Activated CD8-positive, alpha-beta memory T cell treated with anti-CD3 and anti-CD28 coated beads, Interleukin-2, amount 50 U/mL, for 1 hour (primary cell): ENCODE measurements at regions not wholly inside any gene's neighbourhood (a gene's known extent, or its start where the extent isn't known, plus 50 kb on each side); places are given as distances from the start of the nearest gene placed in this dataset.
"Not testable (repeated sequence)": the region's sequence is repeated elsewhere in the genome, so short reads cannot be mapped to it uniquely, and the experiment has no call there.

ENCODE experiments used
- DNase-seq: peaks from one replicate; pipeline ENCODE4 v3.0.0-alpha.2; 2020; ENCODE audit errors: extremely low read depth

DNA sequence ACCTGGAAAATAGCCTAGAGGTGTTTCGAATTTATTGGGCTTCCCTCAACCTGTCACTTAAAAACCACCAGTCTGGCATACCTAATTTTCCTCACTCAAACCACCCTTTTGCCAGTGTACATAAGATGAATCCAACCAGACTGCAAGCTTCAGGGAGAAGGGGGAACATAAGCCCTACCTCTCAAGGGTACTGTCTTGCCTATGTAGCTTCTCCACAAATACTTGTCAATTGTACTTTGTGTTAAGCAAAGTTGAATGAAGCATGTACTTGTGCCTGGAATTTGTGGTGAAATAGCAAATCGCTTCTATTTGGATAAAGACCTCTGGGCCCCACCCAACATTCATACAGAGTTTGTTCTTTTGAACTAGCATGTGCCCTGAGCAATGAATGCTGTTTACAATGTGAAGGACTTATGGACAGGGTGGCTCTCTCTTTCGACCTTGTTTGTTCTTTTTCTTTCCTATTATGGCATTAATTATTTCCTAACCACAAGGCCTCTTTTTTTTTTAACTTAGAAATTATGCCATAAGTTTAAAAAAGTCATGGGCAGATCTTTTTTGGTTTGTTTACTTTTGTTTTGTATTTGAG lies 580.2 kb downstream of the EBF1 start:
- no peak for DNase-seq

DNA sequence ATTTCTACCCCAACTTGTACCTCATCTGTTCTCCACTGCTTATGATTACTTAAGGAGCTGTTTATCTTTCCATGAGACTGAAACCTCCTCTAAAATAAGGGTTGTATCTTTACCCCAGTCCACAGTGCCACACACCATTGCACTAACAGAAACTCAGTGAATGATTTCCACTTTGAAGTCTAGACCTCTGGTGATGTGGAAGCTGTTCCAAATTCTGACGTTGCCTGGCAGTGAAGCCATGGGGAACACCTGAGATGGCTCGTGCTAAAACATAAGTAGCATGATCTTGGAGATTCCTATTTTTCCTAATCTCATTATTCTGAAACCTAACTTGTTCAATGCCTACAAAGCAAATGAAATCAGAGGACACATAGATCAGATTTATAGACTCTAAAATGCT lies 583.2 kb downstream of the EBF1 start:
- DNase-seq = no peak

DNA sequence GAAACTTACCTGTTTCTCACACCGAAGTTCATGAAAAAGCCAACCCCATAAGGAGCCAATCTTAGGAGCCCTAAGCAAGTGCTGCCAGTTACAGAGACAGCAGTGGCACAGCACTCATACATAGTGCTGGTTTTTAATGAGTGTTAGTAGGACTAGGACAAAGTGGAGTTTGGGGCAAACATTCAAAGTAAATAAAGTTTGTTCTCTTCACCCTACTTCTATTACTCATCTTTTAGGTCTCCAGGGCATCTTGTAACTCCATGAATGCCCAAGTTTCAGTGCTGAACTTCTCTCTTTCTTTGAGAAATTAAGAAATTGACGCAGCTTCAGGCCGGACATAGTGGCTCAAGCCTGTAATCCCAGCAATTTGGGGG lies 584.7 kb downstream of the EBF1 start:
- DNase-seq = no peak

DNA sequence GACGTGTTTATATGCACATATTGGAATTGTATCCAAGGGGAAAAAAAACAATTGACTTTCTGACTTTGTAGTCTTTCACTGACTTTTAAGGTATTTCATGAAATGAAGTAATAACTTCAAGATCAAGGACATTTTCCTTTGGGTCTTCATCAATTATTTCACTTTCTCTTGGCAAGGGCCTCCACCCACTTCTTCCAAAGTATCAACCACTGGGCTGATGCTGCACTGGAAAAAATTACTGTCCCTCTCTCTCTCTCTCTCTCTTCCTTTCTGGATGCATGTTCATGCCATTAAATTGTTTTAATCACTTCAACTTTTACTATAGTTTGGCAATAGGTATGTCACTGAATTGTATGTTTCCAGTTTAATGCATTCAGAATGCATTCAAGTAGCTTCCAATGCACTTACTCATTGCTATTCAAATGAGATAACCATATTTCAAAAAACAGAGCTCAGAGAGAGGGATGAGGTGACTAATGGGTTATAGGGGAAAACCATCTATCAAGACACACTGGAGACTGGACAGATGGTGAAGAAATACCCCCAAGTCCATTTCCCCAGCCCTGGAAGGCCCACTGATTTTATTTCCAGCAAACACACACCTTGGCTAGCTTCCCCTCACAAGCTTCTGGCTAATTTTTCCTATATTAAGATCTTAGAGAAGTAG lies 585.3 kb downstream of the EBF1 start:
- no peak for DNase-seq

DNA sequence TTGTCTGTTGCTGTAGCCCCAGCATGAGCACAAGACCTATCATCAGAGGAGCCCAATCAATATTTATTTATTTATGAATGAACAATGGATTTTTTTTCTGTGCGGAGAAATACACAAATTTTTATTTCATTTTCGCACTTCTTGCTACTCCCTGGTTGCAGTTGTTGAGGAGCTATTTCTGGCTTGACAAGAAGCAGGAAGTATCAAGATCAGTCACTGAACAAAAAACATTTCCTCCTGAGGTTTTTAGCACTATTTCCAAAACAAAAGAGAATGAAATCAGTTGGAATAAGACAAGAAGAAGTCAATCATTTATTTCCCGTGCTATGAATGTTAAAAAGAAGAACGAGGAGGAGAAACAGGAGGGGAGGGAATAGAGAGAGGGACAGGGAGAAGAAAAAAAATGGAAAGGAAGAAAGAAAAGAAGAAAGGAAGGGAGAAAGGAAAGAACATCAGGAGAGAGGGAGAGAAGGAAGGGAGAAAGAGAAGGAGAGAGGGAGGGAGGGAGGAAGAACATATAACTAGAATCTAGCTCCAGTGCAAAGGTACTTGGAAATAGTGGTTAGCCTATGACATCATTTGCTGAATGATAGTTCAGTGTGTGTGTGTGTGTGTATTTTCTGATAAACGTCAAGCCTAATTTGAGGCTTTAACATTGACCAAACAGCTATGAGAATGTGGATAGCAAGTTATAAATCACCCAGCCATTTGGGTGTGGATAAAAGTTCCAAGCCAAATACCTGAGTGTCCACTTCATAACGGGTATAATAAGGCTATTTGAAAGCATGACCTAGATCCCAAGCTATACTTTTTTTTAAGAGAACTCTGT lies 586.0 kb downstream of the EBF1 start:
- DNase-seq = no peak

DNA sequence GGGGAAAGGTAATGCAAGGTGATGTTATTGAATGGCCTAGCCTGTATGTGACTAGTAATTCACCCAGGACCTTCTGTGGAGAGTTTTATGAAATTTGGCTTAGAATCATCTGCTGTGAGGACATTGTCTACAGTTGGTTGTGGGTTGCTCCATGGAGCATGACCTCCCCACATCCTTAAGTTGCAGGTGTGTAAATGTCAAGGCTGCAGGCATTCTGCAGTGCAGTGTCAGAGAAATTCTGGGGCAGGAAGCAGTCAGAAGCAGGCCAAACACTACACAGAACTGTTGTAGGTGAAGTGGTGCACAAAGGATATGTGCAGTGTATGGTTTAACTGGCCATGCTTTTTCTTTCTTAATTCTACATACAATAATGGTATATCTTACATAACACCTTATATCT lies 588.3 kb downstream of the EBF1 start:
- no peak for DNase-seq

DNA sequence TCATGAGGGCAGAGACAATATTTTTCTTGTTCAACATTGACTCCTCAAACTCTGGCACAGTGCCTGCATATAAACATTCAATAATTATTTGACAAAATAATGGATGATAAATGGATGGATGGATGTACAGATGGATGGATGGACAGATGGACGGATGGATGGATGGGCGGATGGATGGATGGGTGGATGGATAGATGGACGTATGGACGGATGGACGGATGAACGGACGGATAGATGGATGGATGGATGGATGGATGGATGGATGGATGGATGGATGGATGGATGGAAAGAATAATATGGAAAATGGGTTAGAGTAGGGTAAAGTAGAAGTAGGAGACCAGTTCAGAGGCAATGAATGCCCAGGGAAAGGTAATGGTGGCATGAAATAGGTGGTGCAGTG lies 589.2 kb downstream of the EBF1 start:
- DNase-seq = no peak

DNA sequence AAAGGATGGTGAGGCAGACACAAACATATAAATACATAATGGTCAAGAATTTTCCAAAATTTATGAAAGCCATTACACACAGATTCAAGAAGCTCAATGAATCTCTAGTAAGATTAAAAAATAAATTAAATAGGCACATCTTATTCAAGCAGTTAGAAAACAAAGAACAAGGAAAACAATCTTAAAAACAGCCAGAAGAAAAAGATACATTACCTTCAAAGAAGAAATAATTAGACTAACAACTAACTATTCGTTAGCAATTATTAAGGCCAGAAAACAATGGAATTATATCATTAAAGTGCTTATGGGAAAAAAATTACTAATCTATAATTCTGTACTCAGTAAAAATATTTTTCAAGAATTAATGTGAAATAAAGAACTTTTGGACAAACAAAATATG lies 593.1 kb downstream of the EBF1 start:
- no peak for DNase-seq

DNA sequence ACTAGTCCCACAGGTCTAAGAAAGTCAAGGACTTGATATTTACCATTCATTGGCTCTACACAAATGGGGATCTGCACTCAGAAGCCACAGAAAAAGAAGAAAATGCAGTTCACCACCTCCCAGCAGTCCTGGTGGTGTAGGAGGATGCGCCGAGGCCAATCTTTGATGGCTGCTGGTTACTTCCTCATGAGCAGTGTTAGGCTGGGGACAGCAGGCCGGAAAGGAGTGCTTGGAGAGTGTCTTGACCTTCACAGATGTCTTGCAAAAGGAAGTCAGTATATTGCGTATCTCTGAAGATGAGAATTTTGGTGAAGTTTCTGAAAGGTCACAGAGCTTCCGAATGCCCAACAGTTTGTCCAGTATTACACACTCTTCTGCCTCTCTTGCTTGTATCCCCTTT lies 597.0 kb downstream of the EBF1 start:
- no peak for DNase-seq

DNA sequence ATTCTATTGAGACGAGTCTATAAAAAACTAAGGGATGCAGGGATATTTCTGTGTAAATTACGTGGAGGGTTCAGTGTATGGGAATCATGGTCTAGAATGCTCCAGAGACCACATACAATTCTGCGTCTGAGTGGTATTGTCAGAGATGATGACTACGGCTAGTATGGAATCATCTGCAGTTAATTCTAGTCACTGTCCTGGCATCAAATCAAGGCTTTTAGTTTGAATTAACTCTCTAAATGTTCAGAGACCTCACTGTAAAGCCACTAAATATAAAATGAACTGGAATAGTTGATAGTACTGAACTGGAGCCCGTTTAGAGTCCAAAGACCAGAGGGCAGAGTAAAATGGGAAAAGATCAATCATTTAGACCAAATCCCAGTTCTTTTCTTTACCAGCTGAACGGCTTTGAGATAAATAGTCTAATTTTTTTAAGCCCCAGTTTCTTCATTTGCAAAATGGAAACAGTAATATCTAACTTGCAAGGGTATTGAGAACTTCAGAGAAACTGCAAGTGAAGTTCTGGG lies 599.8 kb downstream of the EBF1 start:
- no peak for DNase-seq

DNA sequence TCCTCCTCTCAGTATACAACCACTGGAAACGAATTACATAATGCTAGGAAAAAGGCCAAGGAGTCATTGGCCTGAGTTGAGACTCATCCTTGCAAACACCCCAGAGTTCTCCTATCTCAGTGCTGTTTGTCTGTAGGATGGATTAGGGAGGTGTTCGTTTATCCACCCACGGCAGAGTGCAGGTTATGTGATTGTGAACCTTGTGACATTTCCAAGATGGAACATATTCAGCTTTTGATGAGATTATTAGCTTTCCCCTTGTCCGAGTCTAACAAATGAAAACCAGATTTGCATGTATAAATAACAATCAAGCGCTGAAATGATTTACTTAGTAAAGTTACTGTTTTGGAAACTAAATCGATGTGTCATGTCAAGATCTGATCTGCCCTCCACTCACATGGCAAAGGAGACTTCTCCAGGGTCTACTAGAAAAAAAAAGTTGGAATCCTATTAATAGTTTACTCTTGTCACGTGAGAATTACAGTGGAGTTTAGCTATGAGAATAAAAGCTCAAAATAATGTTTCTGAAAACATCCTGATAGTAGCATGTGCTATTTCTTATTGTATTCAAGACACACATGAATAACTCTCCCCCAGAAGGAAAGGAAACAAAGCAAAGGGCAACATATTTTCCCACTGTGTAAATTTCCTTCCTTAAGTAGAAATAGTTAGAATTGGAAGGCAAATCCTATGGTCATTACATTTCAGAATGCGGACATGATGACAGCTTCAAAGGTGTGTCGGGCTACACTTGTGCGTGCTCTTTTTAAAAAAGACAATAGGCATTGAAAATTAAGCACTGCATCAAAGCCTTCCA lies 600.4 kb downstream of the EBF1 start:
- DNase-seq = no peak

DNA sequence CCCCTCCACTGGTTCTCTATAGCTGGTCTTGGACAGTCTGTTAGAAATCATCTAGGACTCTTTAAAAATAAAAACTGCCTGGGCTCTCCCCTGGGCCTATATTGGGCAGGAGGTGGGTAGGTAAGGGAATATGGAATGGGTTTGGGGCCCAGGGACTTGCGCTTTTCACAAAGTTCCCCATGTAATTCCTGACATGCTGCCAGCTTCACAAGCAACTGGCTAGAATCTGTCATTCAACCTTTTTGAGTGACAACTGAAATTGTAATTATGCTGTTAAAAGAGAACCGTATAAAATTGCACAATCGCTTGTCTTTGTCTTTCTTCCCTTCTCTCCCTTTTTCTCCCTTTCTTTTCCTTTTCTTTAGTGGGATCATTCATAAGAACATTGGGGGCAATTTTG lies 603.1 kb downstream of the EBF1 start:
- DNase-seq = no peak

DNA sequence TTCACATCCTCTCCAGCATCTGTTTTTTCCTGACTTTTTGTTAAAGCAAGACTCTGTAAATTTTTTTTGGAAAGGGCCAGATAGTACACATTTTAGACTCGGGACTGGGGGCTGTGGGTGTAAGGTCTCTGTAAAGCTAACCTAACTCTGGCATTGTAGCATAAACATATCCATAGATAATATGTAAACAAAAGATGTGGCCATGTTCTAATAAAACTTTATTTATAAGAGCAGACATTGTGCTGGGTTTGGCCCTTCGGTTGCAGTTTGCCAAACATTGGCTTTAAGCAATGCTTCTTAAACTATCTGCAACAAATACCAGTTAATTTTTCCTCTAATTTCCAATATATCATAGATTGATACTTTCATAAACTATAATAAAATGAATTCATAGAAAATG lies 605.2 kb downstream of the EBF1 start:
- DNase-seq = no peak

DNA sequence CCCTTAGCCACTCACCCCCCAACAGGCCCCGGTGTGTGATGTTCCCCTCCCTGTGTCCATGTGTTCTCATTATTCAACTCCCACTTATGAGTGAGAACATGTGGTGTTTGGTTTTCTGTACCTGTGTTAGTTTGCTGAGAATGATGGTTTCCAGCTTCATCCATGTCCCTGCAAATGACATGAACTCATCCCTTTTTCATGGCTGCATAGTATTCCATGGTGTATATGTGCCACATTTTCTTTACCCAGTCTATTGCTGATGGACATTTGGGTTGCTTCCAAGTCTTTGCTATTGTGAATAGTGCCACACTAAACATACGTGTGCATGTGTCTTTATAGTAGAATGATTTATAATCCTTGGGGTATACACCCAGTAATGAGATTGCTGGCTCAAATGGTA lies 605.7 kb downstream of the EBF1 start:
- DNase-seq = not testable (repeated sequence)

DNA sequence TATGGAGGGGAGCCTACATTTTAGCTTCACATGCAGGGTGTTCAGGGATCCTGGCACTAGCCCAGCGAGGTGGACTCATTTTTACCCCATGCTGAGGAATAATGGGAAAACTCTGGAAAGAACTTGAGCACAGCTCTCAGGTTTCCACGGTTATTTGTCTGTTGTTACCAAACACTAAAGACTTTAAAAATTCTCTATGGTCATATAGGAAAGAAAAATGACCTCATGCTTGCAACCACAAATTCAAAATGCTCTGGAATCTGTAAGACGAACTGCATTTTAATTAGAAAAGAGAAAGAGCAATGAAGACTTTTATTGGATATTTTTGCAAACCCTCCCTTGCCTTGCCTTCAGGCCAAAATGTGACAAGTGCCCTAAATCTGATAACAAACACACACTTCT lies 606.9 kb downstream of the EBF1 start:
- no peak for DNase-seq

DNA sequence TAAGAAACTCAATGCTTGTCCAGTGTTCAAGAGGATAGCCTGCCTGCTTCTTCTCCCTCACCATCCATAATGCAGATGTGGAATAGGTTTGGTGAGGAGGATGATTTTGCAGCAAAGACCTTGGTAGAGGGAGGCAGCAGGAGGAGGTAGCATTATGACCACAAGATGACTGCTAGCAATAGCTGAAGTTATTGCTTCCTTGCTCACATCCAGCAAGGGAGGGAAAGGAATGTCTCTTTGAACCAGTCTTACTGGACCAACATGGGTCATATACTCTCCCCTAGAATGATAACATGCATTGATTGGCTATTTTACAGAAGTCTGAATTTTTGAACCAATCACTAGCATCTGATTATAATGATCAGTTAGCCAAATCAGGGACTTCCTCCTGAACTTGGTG lies 607.6 kb downstream of the EBF1 start:
- no peak for DNase-seq

DNA sequence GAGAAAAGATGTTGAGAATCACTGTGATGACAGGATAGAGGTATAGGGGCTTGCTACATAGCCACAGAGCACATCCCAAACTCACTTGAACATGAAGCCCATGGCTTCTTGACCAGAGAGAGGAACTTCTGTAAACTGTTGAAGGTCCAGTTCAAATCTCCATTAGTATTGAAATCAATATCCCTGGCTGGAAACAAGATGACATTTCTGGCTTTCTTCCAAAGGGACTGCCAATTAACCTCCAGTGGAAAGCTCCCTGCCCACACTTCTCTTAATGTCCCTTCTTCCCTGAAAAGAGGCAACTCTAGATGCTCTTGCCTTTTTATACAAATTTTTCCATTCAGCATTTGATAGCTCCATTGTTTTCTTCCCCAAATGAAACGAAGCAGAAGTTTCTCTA lies 612.1 kb downstream of the EBF1 start:
- DNase-seq = no peak

DNA sequence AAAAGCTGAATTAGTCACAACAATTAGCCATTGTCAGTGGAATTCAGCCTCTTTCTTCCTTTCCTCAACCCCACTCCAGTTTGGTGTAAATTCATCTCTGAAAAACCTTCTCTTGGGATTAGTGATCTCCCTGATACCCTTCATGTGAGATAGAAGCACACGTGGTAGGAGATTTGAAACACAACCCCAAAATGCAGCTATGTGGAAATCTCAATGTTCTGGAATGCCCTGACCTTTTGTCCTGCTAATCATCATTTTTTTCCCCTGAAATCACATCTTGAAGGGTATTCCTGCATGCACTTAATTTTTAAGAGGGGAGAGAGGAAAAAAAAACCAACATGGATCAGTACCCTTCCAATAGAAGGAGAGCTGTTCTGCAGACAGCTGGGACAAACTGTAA lies 612.6 kb downstream of the EBF1 start:
- DNase-seq = no peak

DNA sequence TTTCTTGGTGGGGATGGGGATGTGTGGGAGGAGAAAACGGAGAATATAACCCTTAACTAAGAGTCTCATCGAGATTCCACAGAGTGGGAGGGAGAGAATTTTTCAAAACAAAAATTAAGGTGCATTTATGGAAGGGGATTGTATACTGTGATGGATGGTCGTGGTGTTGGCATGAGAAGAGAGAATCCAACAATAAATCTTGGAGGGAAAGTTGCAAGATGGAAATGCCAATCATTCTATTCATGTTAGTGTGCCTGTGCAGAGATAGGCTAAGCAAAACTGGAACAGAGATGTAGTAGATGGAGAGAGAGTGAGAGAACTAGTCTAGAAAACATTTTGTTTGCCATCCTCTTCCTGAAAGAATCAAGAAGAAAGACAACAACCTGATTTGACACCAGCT lies 613.1 kb downstream of the EBF1 start:
- DNase-seq = no peak

DNA sequence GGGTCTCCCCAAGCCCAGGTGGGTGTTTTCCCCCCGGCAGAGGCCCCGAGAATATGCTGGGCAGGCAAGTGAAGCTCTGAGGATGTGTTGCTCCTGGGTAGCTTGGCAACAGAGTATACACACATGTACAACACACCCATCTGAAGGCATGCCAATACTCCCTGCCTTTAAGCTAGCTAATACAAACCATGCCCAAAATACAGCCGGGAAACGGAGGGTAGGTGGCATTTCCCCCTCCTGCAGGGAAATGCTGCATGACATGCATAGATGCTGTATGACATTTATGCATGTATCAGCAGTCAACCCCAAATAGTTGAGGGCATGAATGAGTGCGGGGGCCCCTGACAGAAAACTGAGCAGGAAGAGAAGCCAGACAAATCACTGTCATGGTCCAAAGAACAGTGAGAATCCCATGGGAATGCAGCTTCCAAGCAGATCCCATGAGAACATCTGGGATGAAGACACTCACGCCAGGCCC lies 614.1 kb downstream of the EBF1 start:
- no peak for DNase-seq

DNA sequence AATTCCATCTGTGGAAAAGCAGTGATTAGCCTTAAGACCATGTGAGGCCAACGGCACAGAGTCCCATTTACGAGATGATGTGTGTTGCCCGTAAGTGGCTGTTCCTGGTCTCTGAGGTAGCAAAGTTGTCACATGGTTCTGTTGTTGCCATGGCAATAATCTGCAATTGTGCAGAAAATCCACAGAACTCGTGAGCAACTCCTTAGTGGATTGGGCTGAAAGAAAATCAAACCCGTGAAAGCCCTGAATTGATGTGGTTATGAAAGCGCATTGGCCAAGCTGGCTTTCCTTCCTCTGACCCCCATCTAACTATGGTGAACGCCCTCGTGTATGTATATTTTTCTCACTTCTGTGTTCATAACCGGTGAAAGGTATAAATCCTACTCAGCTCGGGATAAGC lies 614.7 kb downstream of the EBF1 start:
- no peak for DNase-seq

DNA sequence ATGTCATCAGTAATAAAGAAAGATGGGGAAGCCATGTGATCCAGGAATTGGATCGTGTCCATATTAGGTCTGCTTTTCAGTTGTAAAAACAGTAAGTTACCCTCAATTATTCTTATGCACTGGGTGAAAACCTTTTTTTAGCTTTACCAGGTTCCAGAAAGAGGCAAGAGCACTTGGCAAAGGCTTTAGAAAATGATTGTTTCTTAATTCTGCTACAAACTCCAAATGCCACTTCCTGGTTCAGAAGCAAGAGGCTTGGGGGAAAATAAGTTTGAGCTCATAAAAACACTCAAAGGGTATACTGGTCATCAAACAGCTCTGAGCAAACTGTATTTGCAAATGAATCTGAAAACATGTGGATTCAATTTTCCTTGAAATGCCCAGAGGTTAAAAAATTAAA lies 615.6 kb downstream of the EBF1 start:
- DNase-seq = no peak
